GM23338 (cell line): ENCODE measurements at regions not wholly inside any gene's neighbourhood (a gene's known extent, or its start where the extent isn't known, plus 50 kb on each side); places are given as distances from the start of the nearest gene placed in this dataset.

ENCODE experiments used
- ATAC-seq: fragments of 200-7000 bp; cut with Tn5 transposase; 3 replicates; pipeline ENCODE4 v1.9.1; 2020
- DNase-seq: peaks from one replicate; pipeline ENCODE4 v3.0.0-alpha.2; 2015; ENCODE audit warnings: low spot score
- H2AFZ ChIP-seq: fragments of 200-600 bp; sonication (generic); 2 replicates; pipeline ENCODE4 v1.8.0; 2016; ENCODE audit warnings: antibody characterized with exemption, mild to moderate bottlenecking, moderate library complexity
- H3F3A ChIP-seq: fragments of 200-600 bp; sonication (generic); replicated peaks from 2 replicates; pipeline ENCODE4 v1.8.0; 2017; ENCODE audit warnings: antibody characterized with exemption, mixed run types, low read depth
- H3K27ac ChIP-seq: fragments of 200-600 bp; sonication (generic); 2 replicates; pipeline ENCODE4 v1.6.1; 2016; ENCODE audit warnings: low read depth
- H3K27me3 ChIP-seq: fragments of 200-600 bp; sonication (generic); 2 replicates; pipeline ENCODE4 v1.8.0; 2016; ENCODE audit warnings: mild to moderate bottlenecking, mixed run types, moderate library complexity; ENCODE audit not compliant: insufficient read depth
- H3K36me3 ChIP-seq: fragments of 200-600 bp; sonication (generic); 2 replicates; pipeline ENCODE4 v1.8.0; 2016; ENCODE audit warnings: mild to moderate bottlenecking; ENCODE audit not compliant: insufficient read depth
- H3K4me1 ChIP-seq: fragments of 200-600 bp; sonication (generic); 2 replicates; pipeline ENCODE4 v1.8.0; 2016; ENCODE audit warnings: mild to moderate bottlenecking, moderate library complexity; ENCODE audit not compliant: insufficient read depth
- H3K4me2 ChIP-seq: fragments of 200-600 bp; sonication (generic); 2 replicates; pipeline ENCODE4 v1.7.1; 2017; ENCODE audit warnings: mixed run types
- H3K4me3 ChIP-seq: fragments of 200-600 bp; sonication (generic); 2 replicates; pipeline ENCODE4 v1.6.1; 2016; ENCODE audit warnings: mixed run types
- H3K79me2 ChIP-seq: fragments of 200-600 bp; sonication (generic); replicated peaks from 2 replicates; pipeline ENCODE4 v1.8.0; 2017; ENCODE audit warnings: mild to moderate bottlenecking; ENCODE audit not compliant: insufficient read depth
- H3K9me2 ChIP-seq: fragments of 200-600 bp; sonication (generic); 2 replicates; pipeline ENCODE4 v1.8.0; 2017; ENCODE audit not compliant: insufficient read depth
- H4K20me1 ChIP-seq: fragments of 200-600 bp; sonication (generic); replicated peaks from 2 replicates; pipeline ENCODE4 v1.8.0; 2017; ENCODE audit warnings: mild to moderate bottlenecking; ENCODE audit not compliant: insufficient read depth
- H3K27ac Mint-ChIP-seq: 2 replicates; pipeline ENCODE4 v1.8.0; 2020; ENCODE audit warnings: inconsistent platforms, mild to moderate bottlenecking, moderate library complexity, mixed read lengths
- H3K27me3 Mint-ChIP-seq: 3 replicates; pipeline ENCODE4 v1.8.0; 2022; ENCODE audit warnings: low read depth, mild to moderate bottlenecking, moderate library complexity, mixed read lengths, inconsistent platforms; ENCODE audit not compliant: insufficient read depth, poor library complexity
- H3K36me3 Mint-ChIP-seq: 3 replicates; pipeline ENCODE4 v1.8.0; 2021; ENCODE audit warnings: low read depth, mild to moderate bottlenecking, inconsistent platforms, moderate library complexity, mixed read lengths
- H3K4me1 Mint-ChIP-seq: 3 replicates; pipeline ENCODE4 v1.8.0; 2020; ENCODE audit warnings: mild to moderate bottlenecking, inconsistent platforms, mixed read lengths
- H3K4me3 Mint-ChIP-seq: 3 replicates; pipeline ENCODE4 v1.8.0; 2021; ENCODE audit warnings: moderate library complexity, mild to moderate bottlenecking, inconsistent platforms, mixed read lengths
- H3K9me3 Mint-ChIP-seq: 3 replicates; pipeline ENCODE4 v1.8.0; 2020; ENCODE audit warnings: moderate library complexity, mild to moderate bottlenecking, inconsistent platforms, mixed read lengths
- CREB1 ChIP-seq: fragments of 250-450 bp; sonication (Bioruptor Pico); IDR thresholded peaks from 2 replicates; pipeline ENCODE4 v1.5.0; 2020; ENCODE audit warnings: low read depth, mild to moderate bottlenecking, moderate library complexity
- CTCF ChIP-seq, 2 experiments: fragments of 200-600 bp in 1 of 2; sonication (generic) in 1 of 2; conservative IDR thresholded peaks; 2 replicates each; pipeline versions ENCODE4 v1.5.1 to v1.6.1; 2016 to 2017; ENCODE audit warnings: antibody characterized with exemption in 2 of 2, low read depth in 2 of 2, mild to moderate bottlenecking in 2 of 2, moderate library complexity in 1 of 2
- ETS1 ChIP-seq: IDR thresholded peaks from 2 replicates; pipeline ENCODE4 v1.6.1; 2016; ENCODE audit warnings: antibody characterized with exemption
- EZH2 ChIP-seq: fragments of 200-600 bp; sonication (generic); IDR thresholded peaks from one replicate; pipeline ENCODE4 v1.8.0; 2017; ENCODE audit warnings: antibody characterized with exemption, mild to moderate bottlenecking, low read depth; ENCODE audit not compliant: unreplicated experiment
- EZH2phosphoT487 ChIP-seq: fragments of 200-600 bp; sonication (generic); IDR thresholded peaks from one replicate; pipeline ENCODE4 v1.8.1; 2018; ENCODE audit warnings: antibody characterized with exemption; ENCODE audit not compliant: unreplicated experiment
- JUNB ChIP-seq: IDR thresholded peaks from one replicate; pipeline ENCODE4 v1.6.1; 2016; ENCODE audit warnings: antibody characterized with exemption; ENCODE audit not compliant: unreplicated experiment
- NANOG ChIP-seq: IDR thresholded peaks from 2 replicates; pipeline ENCODE4 v1.6.1; 2016; ENCODE audit warnings: antibody characterized with exemption, borderline replicate concordance
- POLR2AphosphoS5 ChIP-seq: IDR thresholded peaks from 2 replicates; pipeline ENCODE4 v1.6.1; 2016; ENCODE audit warnings: antibody characterized with exemption, low read depth
- REST ChIP-seq: IDR thresholded peaks from one replicate; pipeline ENCODE4 v1.6.1; 2018; ENCODE audit warnings: antibody characterized with exemption; ENCODE audit not compliant: unreplicated experiment
- STAT1 ChIP-seq: IDR thresholded peaks from one replicate; pipeline ENCODE4 v1.6.1; 2016; ENCODE audit warnings: antibody characterized with exemption; ENCODE audit not compliant: unreplicated experiment
- ZNF114 ChIP-seq: fragments of 250-450 bp; sonication (Bioruptor Pico); IDR thresholded peaks from 2 replicates; pipeline ENCODE4 v1.5.0; 2020; ENCODE audit warnings: mild to moderate bottlenecking, moderate library complexity
- ZNF331 ChIP-seq: fragments of 250-450 bp; sonication (Bioruptor Pico); IDR thresholded peaks from 2 replicates; pipeline ENCODE4 v1.5.0; 2020; ENCODE audit warnings: low read depth, mild to moderate bottlenecking, moderate library complexity
- TF ChIP-seq, protein P1 (sequence below): fragments of 250-450 bp; sonication (Bioruptor Pico); IDR thresholded peaks from 2 replicates; pipeline ENCODE4 v1.5.0; 2020; ENCODE audit warnings: mild to moderate bottlenecking, moderate library complexity

DNA sequence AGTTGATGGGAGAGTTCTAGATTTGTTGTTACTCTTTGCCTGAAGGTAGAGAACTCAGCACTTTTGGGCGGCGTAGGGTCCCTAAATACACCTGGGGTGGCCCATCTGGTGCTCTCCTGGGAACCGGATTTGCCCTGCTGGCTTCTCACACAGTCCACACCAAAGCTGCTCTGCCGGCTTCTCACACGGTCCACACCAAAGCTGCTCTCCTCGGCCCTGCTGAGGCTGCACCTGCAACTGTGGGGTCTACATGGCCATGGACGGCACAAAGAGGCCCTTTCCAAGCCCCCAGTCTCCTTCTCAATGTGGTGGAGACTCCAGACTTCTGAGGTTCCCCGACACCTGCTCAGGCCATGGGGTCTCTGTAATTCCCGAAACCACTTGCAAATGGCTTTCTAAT, 124.8 kb upstream of the GPC1 start:
- Histone ChIP-seq H3K79me2 (no peaks in the 10 kb centered on the region), H3K9me2 (no peaks in the 10 kb centered on the region), H3K4me1 (no peaks in the 10 kb centered on the region), H3F3A (no peaks in the 10 kb centered on the region), H3K4me3 (no peak overlapping the region), H4K20me1 (no peaks in the 10 kb centered on the region), H3K36me3 (no peaks in the 10 kb centered on the region), H3K27me3 (no peaks in the 10 kb centered on the region), H3K27ac (no peak overlapping the region), H2AFZ (no peak overlapping the region), H3K4me2 (no peak overlapping the region)
- H3K27ac Mint-ChIP-seq = no peak overlapping the region
- H3K9me3 Mint-ChIP-seq = peaks cover 2% of the 10 kb centered on the region; the same call in 2 of the 3 replicates
- 0 out of 3 replicates have a peak, but pooled peaks cover 2% of the 10 kb centered on the region for H3K4me1 Mint-ChIP-seq
- DNase-seq (no peak), ATAC-seq (no peak)
- no peak overlapping the region for H3K4me3 Mint-ChIP-seq
- no peaks in the 10 kb centered on the region for H3K27me3 Mint-ChIP-seq
- no peaks in the 10 kb centered on the region for H3K36me3 Mint-ChIP-seq
- TF ChIP-seq CTCF (conservative IDR thresholded peaks at IDR 0.05; ENCODE audit: low read depth in 2 of 2) = no peak
- TF ChIP-seq POLR2AphosphoS5 = no peak
- no peak for TF ChIP-seq STAT1
- TF ChIP-seq JUNB = no peak
- TF ChIP-seq ZNF114 (CRISPR knock-in tag) = no peak
- TF ChIP-seq CREB1 (CRISPR knock-in tag) = no peak
- no peak for TF ChIP-seq REST
- TF ChIP-seq EZH2 = no peak
- TF ChIP-seq, protein P1, sequence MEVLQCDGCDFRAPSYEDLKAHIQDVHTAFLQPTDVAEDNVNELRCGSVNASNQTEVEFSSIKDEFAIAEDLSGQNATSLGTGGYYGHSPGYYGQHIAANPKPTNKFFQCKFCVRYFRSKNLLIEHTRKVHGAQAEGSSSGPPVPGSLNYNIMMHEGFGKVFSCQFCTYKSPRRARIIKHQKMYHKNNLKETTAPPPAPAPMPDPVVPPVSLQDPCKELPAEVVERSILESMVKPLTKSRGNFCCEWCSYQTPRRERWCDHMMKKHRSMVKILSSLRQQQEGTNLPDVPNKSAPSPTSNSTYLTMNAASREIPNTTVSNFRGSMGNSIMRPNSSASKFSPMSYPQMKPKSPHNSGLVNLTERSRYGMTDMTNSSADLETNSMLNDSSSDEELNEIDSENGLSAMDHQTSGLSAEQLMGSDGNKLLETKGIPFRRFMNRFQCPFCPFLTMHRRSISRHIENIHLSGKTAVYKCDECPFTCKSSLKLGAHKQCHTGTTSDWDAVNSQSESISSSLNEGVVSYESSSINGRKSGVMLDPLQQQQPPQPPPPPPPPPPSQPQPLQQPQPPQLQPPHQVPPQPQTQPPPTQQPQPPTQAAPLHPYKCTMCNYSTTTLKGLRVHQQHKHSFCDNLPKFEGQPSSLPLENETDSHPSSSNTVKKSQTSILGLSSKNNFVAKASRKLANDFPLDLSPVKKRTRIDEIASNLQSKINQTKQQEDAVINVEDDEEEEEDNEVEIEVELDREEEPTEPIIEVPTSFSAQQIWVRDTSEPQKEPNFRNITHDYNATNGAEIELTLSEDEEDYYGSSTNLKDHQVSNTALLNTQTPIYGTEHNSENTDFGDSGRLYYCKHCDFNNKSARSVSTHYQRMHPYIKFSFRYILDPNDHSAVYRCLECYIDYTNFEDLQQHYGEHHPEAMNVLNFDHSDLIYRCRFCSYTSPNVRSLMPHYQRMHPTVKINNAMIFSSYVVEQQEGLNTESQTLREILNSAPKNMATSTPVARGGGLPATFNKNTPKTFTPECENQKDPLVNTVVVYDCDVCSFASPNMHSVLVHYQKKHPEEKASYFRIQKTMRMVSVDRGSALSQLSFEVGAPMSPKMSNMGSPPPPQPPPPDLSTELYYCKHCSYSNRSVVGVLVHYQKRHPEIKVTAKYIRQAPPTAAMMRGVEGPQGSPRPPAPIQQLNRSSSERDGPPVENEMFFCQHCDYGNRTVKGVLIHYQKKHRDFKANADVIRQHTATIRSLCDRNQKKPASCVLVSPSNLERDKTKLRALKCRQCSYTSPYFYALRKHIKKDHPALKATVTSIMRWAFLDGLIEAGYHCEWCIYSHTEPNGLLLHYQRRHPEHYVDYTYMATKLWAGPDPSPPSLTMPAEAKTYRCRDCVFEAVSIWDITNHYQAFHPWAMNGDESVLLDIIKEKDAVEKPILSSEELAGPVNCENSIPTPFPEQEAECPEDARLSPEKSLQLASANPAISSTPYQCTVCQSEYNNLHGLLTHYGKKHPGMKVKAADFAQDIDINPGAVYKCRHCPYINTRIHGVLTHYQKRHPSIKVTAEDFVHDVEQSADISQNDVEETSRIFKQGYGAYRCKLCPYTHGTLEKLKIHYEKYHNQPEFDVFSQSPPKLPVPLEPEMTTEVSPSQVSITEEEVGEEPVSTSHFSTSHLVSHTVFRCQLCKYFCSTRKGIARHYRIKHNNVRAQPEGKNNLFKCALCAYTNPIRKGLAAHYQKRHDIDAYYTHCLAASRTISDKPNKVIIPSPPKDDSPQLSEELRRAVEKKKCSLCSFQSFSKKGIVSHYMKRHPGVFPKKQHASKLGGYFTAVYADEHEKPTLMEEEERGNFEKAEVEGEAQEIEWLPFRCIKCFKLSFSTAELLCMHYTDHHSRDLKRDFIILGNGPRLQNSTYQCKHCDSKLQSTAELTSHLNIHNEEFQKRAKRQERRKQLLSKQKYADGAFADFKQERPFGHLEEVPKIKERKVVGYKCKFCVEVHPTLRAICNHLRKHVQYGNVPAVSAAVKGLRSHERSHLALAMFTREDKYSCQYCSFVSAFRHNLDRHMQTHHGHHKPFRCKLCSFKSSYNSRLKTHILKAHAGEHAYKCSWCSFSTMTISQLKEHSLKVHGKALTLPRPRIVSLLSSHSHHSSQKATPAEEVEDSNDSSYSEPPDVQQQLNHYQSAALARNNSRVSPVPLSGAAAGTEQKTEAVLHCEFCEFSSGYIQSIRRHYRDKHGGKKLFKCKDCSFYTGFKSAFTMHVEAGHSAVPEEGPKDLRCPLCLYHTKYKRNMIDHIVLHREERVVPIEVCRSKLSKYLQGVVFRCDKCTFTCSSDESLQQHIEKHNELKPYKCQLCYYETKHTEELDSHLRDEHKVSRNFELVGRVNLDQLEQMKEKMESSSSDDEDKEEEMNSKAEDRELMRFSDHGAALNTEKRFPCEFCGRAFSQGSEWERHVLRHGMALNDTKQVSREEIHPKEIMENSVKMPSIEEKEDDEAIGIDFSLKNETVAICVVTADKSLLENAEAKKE (CRISPR knock-in tag) = no peak
- no peak for TF ChIP-seq ZNF331 (CRISPR knock-in tag)
- no peak for TF ChIP-seq ETS1
- no peak for TF ChIP-seq NANOG
- no peak for TF ChIP-seq EZH2phosphoT487
